SK-N-SH (cell line): ENCODE measurements at regions not wholly inside any gene's neighbourhood (a gene's known extent, or its start where the extent isn't known, plus 50 kb on each side); places are given as distances from the start of the nearest gene placed in this dataset.

ENCODE experiments used
- CTCF ChIP-seq: fragments of 200-600 bp; sonication (generic); IDR thresholded peaks from 2 replicates; pipeline ENCODE4 v1.6.1; 2017; ENCODE audit warnings: antibody characterized with exemption, mild to moderate bottlenecking, moderate library complexity
- EP300 ChIP-seq, 2 experiments: IDR thresholded peaks; 2 replicates each; pipeline versions ENCODE4 v1.4.0 to v1.6.1; 2012; ENCODE audit warnings: borderline replicate concordance in 1 of 2, low read depth in 1 of 2, low read length in 1 of 2
- FOXM1 ChIP-seq: IDR thresholded peaks from 2 replicates; pipeline ENCODE4 v1.4.0; 2012; ENCODE audit warnings: low read depth, mild to moderate bottlenecking
- NRF1 ChIP-seq: IDR thresholded peaks from 2 replicates; pipeline ENCODE4 v1.6.1; 2012; ENCODE audit warnings: low read depth, mild to moderate bottlenecking, low read length
- POLR2AphosphoS5 ChIP-seq: IDR thresholded peaks from 2 replicates; pipeline ENCODE4 v1.6.1; 2012; ENCODE audit warnings: low read depth, low read length
- RAD21 ChIP-seq: IDR thresholded peaks from 2 replicates; pipeline ENCODE4 v1.6.1; 2012; ENCODE audit warnings: mild to moderate bottlenecking, low read length
- RFX5 ChIP-seq: IDR thresholded peaks from 2 replicates; pipeline ENCODE4 v1.6.1; 2012; ENCODE audit warnings: mild to moderate bottlenecking, improper control_type of control experiment, low read length
- TAF1 ChIP-seq: IDR thresholded peaks from 2 replicates; pipeline ENCODE4 v1.6.1; 2012; ENCODE audit warnings: low read depth, mild to moderate bottlenecking, low read length, moderate library complexity, borderline replicate concordance
- TCF12 ChIP-seq: IDR thresholded peaks from 2 replicates; pipeline ENCODE4 v1.4.0; 2012
- YY1 ChIP-seq: IDR thresholded peaks from 2 replicates; pipeline ENCODE4 v1.4.0; 2012; ENCODE audit warnings: low read depth, mild to moderate bottlenecking
- TF ChIP-seq, protein P1 (sequence below): IDR thresholded peaks from 2 replicates; pipeline ENCODE4 v1.4.0; 2012; ENCODE audit warnings: low read depth
- TF ChIP-seq, protein P2 (sequence below): fragments of 150-350 bp; IDR thresholded peaks from 2 replicates; pipeline ENCODE4 v1.6.1; 2016; ENCODE audit warnings: mild to moderate bottlenecking, low read depth, low read length

GRCh38 chr3:34387826-34388564, 589.6 kb downstream of the PDCD6IP start:
- TF ChIP-seq NRF1 = no peak
- no peak for TF ChIP-seq CTCF
- no peak for TF ChIP-seq POLR2AphosphoS5
- no peak for TF ChIP-seq EP300 (IDR thresholded peaks at IDR 0.05; ENCODE audit: borderline replicate concordance in 1 of 2, low read depth in 1 of 2, low read length in 1 of 2)
- TF ChIP-seq RAD21 = no peak
- no peak for TF ChIP-seq FOXM1
- TF ChIP-seq YY1 = no peak
- TF ChIP-seq, protein P1, sequence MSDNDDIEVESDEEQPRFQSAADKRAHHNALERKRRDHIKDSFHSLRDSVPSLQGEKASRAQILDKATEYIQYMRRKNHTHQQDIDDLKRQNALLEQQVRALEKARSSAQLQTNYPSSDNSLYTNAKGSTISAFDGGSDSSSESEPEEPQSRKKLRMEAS = no peak
- TF ChIP-seq, protein P2, sequence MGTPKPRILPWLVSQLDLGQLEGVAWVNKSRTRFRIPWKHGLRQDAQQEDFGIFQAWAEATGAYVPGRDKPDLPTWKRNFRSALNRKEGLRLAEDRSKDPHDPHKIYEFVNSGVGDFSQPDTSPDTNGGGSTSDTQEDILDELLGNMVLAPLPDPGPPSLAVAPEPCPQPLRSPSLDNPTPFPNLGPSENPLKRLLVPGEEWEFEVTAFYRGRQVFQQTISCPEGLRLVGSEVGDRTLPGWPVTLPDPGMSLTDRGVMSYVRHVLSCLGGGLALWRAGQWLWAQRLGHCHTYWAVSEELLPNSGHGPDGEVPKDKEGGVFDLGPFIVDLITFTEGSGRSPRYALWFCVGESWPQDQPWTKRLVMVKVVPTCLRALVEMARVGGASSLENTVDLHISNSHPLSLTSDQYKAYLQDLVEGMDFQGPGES = no peak
- TF ChIP-seq TCF12 = no peak
- no peak for TF ChIP-seq TAF1
- TF ChIP-seq RFX5 = no peak
